ENCODE measurements at regions not wholly inside any gene's neighbourhood (a gene's known extent, or its start where the extent isn't known, plus 50 kb on each side); places are given as distances from the start of the nearest gene placed in this dataset.
"Not testable (repeated sequence)": the region's sequence is repeated elsewhere in the genome, so short reads cannot be mapped to it uniquely, and the experiment has no call there.

DNA sequence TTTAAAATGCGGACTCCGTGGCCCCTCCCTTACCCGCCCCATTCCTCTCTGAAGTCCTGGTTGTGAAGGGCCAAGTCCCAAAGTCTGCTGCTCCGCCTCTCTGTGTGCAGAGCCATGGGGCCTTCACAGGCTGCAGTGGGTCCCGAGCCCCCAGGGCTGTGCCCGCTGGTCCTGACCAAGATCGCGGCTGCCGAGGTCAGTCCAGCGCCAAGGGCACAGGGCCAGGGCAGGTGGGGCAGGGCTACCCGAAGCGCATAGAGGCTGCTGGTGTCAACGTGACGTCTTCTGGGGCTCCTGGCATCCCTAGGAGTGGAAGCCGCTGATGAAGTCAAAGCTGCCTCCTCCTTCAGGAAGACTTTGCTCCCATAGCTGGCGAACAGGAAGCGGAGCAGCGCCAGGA, 858.8 kb downstream of the TUBA3C start:
- not testable (repeated sequence) for H3K36me3 ChIP-seq (replicated peaks); DNase-seq

DNA sequence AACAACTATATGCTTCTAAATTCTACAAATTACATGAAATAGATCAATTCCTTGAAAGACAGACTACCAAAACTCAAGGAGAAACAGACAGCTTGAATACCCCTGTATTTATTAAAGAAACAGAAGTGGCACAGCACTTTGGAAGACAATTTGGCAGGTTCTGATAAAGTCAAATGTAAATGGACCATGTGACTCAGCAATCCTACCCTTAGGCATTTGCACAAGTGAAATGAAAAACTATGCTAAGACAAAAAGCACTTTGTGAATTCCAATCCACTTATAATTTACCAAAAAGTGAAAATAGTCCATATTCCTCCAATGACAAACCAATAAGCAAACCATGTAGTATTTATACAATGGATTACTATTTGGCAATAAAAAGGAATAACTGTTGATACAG, 862.0 kb downstream of the TUBA3C start:
- DNase-seq; in situ Hi-C loops (cut with HindIII; ENCODE audit: low pct_ligation_motif_present, low sequenced_read_pairs); H3K27ac ChIP-seq; H3K4me3 ChIP-seq (ENCODE audit: low read depth, low read length); H3K36me3 ChIP-seq (replicated peaks); H3K27me3 ChIP-seq (replicated peaks): not testable (repeated sequence)

More for the DNA sequence above, 858.8 kb downstream of the TUBA3C start:
- H3K4me3 ChIP-seq (ENCODE audit: low read depth, low read length); H3K27ac ChIP-seq; H3K27me3 ChIP-seq (replicated peaks); in situ Hi-C loops (cut with HindIII; ENCODE audit: low pct_ligation_motif_present, low sequenced_read_pairs): not testable (repeated sequence)

DNA sequence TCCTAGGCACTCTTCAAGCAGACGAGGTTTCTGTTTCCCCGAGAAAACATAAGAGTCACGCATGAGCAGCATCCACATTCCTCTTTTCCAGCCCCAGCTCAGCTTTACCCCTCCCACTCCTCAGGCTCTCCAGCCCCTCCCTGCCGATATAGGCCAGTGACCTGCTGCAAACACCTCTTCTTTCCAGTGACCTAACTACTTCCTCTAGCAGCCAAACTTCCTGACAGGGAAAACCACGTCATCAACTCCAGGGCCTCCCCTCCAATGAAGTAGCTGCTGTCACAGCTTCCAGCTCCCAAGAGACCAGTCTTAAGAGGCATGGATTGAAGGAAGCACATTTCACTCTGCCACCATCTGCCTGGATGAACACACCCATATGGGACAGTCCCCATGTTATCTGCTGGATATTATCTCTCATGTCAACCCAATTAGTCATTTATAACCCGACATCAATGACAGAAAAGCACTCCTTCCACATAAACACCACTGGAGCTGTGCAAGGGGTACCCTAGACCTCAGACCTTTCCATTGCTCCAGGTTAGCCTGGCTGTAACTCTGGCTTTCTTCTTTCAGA, 878.3 kb downstream of the TUBA3C start:
- H3K36me3 ChIP-seq (replicated peaks); in situ Hi-C loops (cut with HindIII; ENCODE audit: low pct_ligation_motif_present, low sequenced_read_pairs); H3K27ac ChIP-seq; H3K27me3 ChIP-seq (replicated peaks); DNase-seq; H3K4me3 ChIP-seq (ENCODE audit: low read depth, low read length): not testable (repeated sequence)

DNA sequence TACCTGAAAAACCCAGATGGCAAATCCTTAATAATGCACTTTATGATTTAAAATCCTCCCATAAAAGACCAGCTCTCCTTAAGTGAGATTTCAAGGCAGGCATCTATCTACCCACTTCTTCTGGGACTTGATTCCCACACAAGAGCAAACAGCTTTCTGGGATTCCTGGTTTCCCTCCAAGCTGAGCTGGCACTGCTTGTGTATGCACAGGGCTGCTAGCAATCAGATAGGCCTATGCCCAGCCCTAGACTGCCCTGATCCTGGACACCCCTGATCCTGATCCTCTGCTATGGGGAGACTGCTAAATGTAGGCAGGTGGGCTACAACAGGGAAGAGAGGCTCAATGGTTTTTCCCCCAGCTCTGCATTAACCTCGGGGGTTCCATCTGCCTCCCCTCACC, 880.7 kb downstream of the TUBA3C start:
- H3K27ac ChIP-seq; H3K27me3 ChIP-seq (replicated peaks); H3K36me3 ChIP-seq (replicated peaks); in situ Hi-C loops (cut with HindIII; ENCODE audit: low pct_ligation_motif_present, low sequenced_read_pairs); DNase-seq; H3K4me3 ChIP-seq (ENCODE audit: low read depth, low read length): not testable (repeated sequence)

DNA sequence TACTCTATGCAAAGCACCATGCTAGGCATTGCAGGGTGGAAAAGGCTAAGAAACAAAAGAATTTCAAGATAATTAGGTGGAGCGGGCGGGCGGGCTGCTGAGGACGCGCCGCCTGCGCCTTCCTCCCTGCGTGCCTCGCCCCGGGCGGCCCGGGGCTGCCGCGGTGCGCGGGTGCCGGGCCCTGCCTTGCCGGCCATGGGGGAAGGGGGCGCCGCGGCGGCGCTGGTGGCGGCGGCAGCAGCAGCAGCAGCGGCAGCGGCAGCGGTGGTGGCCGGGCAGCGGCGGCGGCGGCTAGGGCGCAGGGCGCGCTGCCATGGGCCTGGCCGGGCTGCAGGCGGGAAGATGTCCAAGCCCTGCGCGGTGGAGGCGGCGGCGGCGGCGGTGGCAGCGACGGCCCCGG, 884.3 kb downstream of the TUBA3C start:
- H3K36me3 ChIP-seq (replicated peaks); DNase-seq; in situ Hi-C loops (cut with HindIII; ENCODE audit: low pct_ligation_motif_present, low sequenced_read_pairs); H3K4me3 ChIP-seq (ENCODE audit: low read depth, low read length); H3K27ac ChIP-seq; H3K27me3 ChIP-seq (replicated peaks): not testable (repeated sequence)

DNA sequence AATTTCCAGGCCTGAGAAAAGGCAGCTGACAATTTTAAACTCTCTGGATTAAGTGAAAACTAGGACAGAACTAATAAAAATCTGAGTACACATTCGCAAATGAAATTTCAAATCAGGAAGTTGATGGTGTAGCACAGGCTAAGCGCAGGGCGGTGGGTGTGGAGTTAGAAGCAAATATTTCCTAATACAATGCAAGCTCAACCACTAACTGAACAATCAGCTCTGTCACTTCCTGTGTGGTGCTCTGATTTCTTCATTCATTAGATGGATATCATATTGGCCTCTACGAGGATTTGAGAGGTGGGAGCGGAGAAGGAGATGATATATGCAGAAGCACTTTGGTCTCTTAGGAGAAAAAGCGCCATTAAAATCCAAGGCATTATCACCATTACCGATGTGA, 885.0 kb downstream of the TUBA3C start:
- in situ Hi-C loops (cut with HindIII; ENCODE audit: low pct_ligation_motif_present, low sequenced_read_pairs); H3K4me3 ChIP-seq (ENCODE audit: low read depth, low read length); DNase-seq; H3K27ac ChIP-seq; H3K36me3 ChIP-seq (replicated peaks); H3K27me3 ChIP-seq (replicated peaks): not testable (repeated sequence)

DNA sequence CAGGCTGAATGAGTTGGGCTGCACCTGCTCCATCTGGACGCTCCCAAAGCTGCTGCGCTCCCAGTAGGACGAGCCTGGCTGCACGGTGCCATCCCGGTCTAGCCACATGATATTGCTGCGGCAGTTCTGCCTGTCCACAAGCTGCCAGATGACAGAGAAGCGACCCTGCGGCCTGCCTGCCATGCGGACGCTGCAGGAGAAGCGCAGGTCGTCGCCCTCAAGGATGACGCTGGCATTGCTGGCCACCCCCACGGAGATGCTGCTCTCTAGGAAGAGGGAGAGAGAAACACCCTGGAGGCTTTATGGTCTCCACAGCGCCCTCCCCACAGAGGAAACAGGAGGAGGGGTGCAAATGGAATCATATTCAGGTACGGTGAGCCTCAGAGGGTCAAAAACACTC, 887.3 kb downstream of the TUBA3C start:
- H3K27me3 ChIP-seq (replicated peaks); DNase-seq; in situ Hi-C loops (cut with HindIII; ENCODE audit: low pct_ligation_motif_present, low sequenced_read_pairs); H3K27ac ChIP-seq; H3K4me3 ChIP-seq (ENCODE audit: low read depth, low read length); H3K36me3 ChIP-seq (replicated peaks): not testable (repeated sequence)

DNA sequence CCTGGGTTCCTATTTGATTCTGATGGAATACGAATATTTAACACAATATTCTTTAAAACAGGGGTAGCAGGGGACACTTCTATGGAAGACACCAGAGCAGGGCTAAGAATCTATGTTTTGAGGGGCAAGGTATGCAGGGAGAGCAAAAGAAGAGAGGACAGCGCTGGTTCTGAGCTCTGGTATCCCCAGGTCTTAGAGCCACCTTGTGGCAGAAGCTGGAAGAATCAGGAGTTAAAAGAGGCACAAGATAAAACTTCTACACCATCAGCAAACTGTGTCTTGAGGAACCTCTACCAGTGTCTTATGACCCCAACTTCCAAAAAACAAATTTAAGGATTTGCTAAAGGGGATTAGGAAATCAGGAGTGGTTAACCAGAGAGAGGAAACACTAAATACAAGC, 894.8 kb downstream of the TUBA3C start:
- in situ Hi-C loops (cut with HindIII; ENCODE audit: low pct_ligation_motif_present, low sequenced_read_pairs); H3K27me3 ChIP-seq (replicated peaks); H3K27ac ChIP-seq; H3K36me3 ChIP-seq (replicated peaks); H3K4me3 ChIP-seq (ENCODE audit: low read depth, low read length); DNase-seq: not testable (repeated sequence)

DNA sequence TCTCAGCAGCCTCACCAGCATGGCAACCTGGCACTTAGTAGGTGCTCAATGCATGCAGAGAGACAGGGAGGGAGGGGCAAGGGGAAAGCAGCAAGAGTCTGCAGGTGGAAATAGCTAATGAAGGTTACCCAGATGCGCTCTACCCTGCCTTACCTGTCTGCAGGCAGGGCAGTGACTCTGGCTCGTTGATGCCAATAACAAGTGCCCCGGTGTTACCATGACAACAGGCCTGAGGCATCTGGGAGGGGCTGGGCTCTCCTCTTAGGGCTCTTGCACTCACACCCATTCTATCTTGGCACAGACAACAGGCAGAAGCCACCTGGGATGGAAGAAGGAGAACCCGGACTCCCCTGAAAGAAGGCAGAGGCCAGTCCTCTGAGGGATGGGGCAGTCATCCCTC, 896.0 kb downstream of the TUBA3C start:
- H3K27ac ChIP-seq; H3K36me3 ChIP-seq (replicated peaks); DNase-seq; H3K4me3 ChIP-seq (ENCODE audit: low read depth, low read length); in situ Hi-C loops (cut with HindIII; ENCODE audit: low pct_ligation_motif_present, low sequenced_read_pairs); H3K27me3 ChIP-seq (replicated peaks): not testable (repeated sequence)

DNA sequence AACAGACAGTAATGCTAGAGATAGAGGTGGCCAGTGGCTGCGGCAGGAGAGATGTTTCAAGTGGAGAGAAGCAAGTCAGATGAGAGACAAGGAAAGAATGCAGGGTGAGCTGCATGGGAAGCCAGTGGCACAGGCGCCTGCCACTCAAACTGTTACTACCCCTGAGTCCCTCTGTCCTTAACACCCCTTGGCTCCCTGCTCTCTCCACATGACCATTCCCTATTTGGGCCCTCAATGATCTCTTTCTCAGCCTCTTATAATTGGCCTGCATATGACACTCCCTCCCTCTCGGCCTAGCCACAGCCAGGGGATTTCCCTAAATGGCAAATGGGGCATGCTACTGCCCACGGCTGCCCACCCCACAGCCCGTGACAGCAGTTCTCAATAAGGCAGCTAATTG, 897.6 kb downstream of the TUBA3C start:
- H3K36me3 ChIP-seq (replicated peaks); H3K27me3 ChIP-seq (replicated peaks); H3K4me3 ChIP-seq (ENCODE audit: low read depth, low read length); in situ Hi-C loops (cut with HindIII; ENCODE audit: low pct_ligation_motif_present, low sequenced_read_pairs); H3K27ac ChIP-seq; DNase-seq: not testable (repeated sequence)

DNA sequence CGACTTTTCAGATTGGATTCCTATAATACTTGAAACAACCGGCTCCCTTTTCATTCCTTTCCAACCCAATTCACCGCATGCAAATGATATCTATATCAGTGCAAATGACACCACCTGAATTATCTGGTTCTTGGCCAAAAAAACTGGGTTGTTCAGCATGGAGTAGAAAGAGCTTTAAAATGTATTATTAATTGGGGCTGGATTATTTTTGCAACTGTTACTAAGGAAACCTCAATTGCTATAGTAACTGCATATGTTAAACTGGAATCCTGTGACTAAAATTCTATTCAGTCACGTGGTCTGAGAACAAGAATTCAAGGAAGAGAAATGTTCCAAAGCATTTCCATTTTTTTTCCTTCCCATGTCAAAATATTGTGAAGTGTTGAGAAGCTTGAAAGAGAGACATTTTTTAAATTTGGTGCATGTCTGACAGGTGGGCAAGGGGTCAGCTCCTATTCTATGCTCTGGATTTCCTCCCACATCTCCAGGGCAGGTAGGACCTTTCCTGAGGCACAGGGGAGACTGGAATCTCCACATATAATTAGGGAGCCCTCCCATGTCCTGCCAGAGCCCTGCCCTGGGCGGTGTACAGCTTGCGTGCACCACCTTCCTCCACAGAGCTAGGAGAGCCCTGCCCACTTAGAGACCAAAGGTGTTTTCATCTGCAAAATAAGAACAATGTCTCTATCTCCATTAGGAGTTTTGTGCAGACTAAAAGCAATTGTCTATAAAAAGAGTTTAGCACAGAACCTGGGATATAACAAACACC, 899.6 kb downstream of the TUBA3C start:
- H3K27me3 ChIP-seq (replicated peaks); H3K27ac ChIP-seq; in situ Hi-C loops (cut with HindIII; ENCODE audit: low pct_ligation_motif_present, low sequenced_read_pairs); DNase-seq; H3K4me3 ChIP-seq (ENCODE audit: low read depth, low read length); H3K36me3 ChIP-seq (replicated peaks): not testable (repeated sequence)

DNA sequence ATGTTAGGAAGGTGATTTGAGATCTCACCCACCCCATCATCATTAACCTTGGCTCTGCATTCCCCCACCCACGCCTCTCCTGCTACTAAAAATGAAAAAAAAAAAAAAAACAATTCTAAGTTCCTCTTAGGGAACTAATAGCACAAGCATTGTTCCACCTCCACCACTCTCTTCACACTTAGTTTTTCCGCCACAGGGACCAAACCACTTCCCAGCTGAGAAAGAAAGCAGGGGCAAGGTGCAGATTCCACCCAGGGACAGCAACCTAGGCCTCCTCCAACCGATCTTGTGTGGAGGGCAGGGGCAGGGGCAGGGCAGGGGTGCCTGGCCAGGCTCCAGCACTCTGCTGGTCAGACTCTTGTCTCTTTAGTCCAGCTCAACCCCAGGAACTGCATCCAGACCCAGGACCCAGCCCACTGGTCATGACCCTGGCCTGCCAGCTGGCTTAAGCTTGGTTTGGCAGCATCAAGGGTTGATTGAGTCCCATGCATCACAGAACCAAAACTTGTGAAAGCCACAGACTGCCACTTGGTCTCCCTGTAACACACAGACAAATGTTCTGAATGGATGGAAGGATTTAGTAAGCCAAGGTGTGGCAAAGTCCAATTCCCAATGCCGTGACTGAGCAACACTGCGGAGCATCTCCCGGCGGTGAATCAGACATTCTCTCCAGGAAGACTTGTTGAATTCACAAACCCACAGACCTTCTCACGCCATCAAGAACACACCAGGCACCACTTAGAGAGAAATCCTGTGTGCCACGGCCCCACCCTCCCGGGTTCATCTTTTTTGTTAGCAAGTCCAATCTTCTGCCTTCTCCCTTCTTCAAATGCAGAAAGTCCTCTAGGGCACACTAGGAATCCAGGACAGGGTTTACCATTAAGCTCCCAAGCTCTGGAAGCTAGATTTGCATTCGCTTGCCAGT, 900.5 kb downstream of the TUBA3C start:
- H3K36me3 ChIP-seq (replicated peaks); H3K27ac ChIP-seq; in situ Hi-C loops (cut with HindIII; ENCODE audit: low pct_ligation_motif_present, low sequenced_read_pairs); H3K4me3 ChIP-seq (ENCODE audit: low read depth, low read length); DNase-seq; H3K27me3 ChIP-seq (replicated peaks): not testable (repeated sequence)

DNA sequence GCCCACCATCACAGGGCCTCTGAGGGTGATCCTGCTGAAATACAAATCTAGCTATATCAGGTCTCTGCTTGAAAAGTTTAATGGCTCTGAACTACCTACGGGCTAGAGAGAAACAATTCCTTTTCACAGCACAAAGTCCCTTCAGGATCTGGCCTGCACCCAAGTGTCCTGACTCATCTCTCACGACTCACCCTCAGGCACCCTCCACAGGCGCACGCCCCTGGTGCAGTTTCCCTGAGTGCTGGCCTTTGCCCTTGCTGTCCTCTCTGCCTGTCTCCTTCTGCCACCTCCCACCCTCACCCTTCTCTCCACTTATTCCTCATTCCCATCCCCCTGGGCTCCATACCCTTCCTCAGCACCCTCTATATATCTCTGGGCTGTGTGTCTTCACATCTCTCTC, 901.7 kb downstream of the TUBA3C start:
- in situ Hi-C loops (cut with HindIII; ENCODE audit: low pct_ligation_motif_present, low sequenced_read_pairs), result not testable (repeated sequence)

DNA sequence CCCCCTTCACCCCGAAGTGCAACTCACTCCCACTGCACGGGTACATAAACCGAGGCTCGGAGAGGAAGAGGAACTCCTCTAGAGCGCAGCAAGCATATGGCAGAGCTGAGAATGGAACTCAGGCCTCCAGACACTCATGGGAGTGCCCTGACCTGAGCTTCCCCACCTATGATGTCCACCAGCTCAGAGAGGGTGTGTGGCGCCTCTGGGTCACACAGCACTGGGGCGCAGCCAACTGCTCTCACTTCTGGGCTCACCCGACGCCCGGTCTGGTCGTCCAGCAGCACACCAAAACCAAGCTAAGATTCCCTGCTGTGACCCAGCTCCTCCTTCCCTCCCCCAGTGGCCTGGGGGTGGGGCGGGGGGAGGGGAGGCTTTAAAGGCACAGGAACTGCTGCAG, 904.3 kb downstream of the TUBA3C start:
- in situ Hi-C loops (cut with HindIII; ENCODE audit: low pct_ligation_motif_present, low sequenced_read_pairs); H3K36me3 ChIP-seq (replicated peaks); H3K4me3 ChIP-seq (ENCODE audit: low read depth, low read length); H3K27me3 ChIP-seq (replicated peaks); H3K27ac ChIP-seq; DNase-seq: not testable (repeated sequence)

More for the DNA sequence above, 901.7 kb downstream of the TUBA3C start:
- not testable (repeated sequence) for H3K27ac ChIP-seq; H3K4me3 ChIP-seq (ENCODE audit: low read depth, low read length); H3K36me3 ChIP-seq (replicated peaks); H3K27me3 ChIP-seq (replicated peaks)
- peak; percentile 0 for DNase-seq

All from brain microvascular endothelial cell (primary cell).